Transverse colon (tissue), 4 donors: ENCODE measurements at regions not wholly inside any gene's neighbourhood (a gene's known extent, or its start where the extent isn't known, plus 50 kb on each side); places are given as distances from the start of the nearest gene placed in this dataset.

Experiments
- DNase-seq: peaks from one replicate; pipeline ENCODE4 v3.0.0-alpha.2; 2019
- H3K27ac ChIP-seq, 4 donors: fragments of 200-600 bp; sonication (generic); 2 replicates each; pipeline ENCODE4 v1.5.1; 2016 to 2018; ENCODE audit warnings: inconsistent platforms in 4 of 4
- H3K27me3 ChIP-seq: fragments of 200-600 bp; sonication (generic); 2 replicates; pipeline ENCODE4 v1.5.1; 2017; ENCODE audit warnings: inconsistent platforms
- H3K36me3 ChIP-seq, 4 donors: fragments of 200-600 bp; sonication (generic); 2 replicates each; pipeline ENCODE4 v1.5.1; 2017 to 2019; ENCODE audit warnings: inconsistent platforms in 4 of 4
- H3K4me1 ChIP-seq, 4 donors: fragments of 200-600 bp; sonication (generic); 2 replicates each; pipeline ENCODE4 v1.5.1; 2017 to 2020; ENCODE audit warnings: inconsistent platforms in 4 of 4
- H3K4me3 ChIP-seq, 4 donors: fragments of 200-600 bp; sonication (generic); 1 replicate in 1 of 4; 2 replicates in 3 of 4; pipeline versions ENCODE4 v1.5.1 to v1.6.1; 2017 to 2019; ENCODE audit warnings: inconsistent platforms in 4 of 4
- H3K9me3 ChIP-seq, 2 donors: fragments of 200-600 bp; sonication (generic); 2 replicates each; pipeline ENCODE4 v1.5.1; 2017 to 2019; ENCODE audit warnings: inconsistent platforms in 2 of 2
- EP300 ChIP-seq: sonication (generic); formaldehyde crosslinking; IDR thresholded peaks from one replicate; pipeline ENCODE4 v1.6.1; 2017; ENCODE audit warnings: antibody characterized with exemption, low read depth
- POLR2A ChIP-seq: fragments of 450-650 bp; IDR thresholded peaks from one replicate; pipeline ENCODE4 v1.6.1; 2016; ENCODE audit warnings: antibody characterized with exemption, mild to moderate bottlenecking, moderate library complexity
- POLR2AphosphoS5 ChIP-seq, 3 donors: sonication (generic); formaldehyde crosslinking; IDR thresholded peaks; one replicate each; pipeline ENCODE4 v1.6.1; 2016; ENCODE audit warnings: antibody characterized with exemption in 3 of 3
- WGBS, 2 donors: methylation state at CpG; one replicate each; pipeline ENCODE4 v1.1.5; 2018; ENCODE audit warnings: low coverage in 1 of 2; 5-methylcytosine and 5-hydroxymethylcytosine counted together
- in situ Hi-C, 4 donors: fragments of 200-750 bp; cut with MboI; loops; one replicate each; pipeline versions ENCODE4 v1.15.0 to v1.15.1; 2017; ENCODE audit warnings: low sequenced_read_pairs in 3 of 4, low pct_ligation_motif_present in 1 of 4, low pct_unique_long_range_greater_than_20kb in 1 of 4
- intact Hi-C: fragments of 100-400 bp; cut with DNase I; formaldehyde crosslinking; loops from one replicate; pipeline ENCODE4 v1.15.1; 2023; ENCODE audit warnings: low total_unique reads
- TF ChIP-seq, protein P1 (sequence below), 5 experiments: fragments of 200-600 bp in 3 of 5; fragments of 450-650 bp in 2 of 5; sonication (generic) in 3 of 5; IDR thresholded peaks; 1 replicate in 2 of 5; 2 replicates in 3 of 5; pipeline ENCODE4 v1.5.1; 2016 to 2017; ENCODE audit warnings: antibody characterized with exemption in 5 of 5, inconsistent platforms in 3 of 5, mild to moderate bottlenecking in 2 of 5, moderate library complexity in 1 of 5

DNA sequence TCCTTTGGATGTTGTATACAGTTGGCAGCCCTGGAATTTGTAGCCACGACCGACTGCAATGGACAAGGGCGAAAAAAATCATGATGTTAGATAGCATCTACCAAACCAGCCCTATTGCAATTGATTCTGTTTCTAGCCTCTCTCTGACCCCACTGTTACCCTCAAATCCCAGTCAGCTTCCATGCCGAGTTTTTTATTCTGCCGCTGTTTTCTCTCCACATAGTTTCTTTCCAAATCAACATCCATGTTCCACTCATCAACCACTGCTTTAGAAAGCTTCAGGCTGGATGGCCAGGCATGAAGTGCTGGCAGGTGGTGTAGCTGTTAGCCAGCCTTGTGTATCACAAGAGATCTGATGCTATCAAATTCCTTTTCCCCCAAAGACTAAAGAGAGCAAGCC, 272.8 kb downstream of the FIGN start:
- Histone ChIP-seq H3K4me1 (no peaks in the 10 kb centered on the region), H3K9me3 (no peaks in the 10 kb centered on the region), H3K27me3 (no peaks in the 10 kb centered on the region), H3K4me3 (no peak overlapping the region), H3K27ac (no peak overlapping the region), H3K36me3 (no peaks in the 10 kb centered on the region)
- in situ Hi-C loops = no loop called here
- 83 to 87% methylated on average over 5 of the region's 5 CpGs for WGBS, 2 donors
- intact Hi-C loops = no loop called here
- no peak for DNase-seq
- TF ChIP-seq POLR2AphosphoS5 (IDR thresholded peaks at IDR 0.05) (no peak), EP300 (no peak), POLR2A (no peak)
- TF ChIP-seq, protein P1, sequence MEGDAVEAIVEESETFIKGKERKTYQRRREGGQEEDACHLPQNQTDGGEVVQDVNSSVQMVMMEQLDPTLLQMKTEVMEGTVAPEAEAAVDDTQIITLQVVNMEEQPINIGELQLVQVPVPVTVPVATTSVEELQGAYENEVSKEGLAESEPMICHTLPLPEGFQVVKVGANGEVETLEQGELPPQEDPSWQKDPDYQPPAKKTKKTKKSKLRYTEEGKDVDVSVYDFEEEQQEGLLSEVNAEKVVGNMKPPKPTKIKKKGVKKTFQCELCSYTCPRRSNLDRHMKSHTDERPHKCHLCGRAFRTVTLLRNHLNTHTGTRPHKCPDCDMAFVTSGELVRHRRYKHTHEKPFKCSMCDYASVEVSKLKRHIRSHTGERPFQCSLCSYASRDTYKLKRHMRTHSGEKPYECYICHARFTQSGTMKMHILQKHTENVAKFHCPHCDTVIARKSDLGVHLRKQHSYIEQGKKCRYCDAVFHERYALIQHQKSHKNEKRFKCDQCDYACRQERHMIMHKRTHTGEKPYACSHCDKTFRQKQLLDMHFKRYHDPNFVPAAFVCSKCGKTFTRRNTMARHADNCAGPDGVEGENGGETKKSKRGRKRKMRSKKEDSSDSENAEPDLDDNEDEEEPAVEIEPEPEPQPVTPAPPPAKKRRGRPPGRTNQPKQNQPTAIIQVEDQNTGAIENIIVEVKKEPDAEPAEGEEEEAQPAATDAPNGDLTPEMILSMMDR (IDR thresholded peaks at IDR 0.05) = no peak

DNA sequence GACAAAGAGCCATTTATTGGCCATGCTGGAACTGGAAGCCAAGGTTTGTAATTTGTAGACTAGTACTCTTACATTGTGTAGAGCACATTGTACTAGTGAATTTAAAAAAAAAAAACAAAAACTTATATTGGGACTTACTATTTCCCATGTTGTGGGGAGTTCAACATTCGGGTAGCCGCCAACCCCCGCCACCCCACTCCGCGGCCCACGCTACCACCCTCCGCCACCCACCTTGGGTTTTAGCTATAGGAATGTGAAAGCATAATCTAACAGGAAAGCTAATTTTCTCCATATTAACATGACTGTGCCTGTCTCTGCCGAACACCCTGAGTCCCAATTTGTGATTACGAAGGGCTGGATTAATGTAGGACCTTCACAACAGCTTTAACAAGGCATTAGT, 275.8 kb downstream of the FIGN start:
- intact Hi-C loops (no loop called here), in situ Hi-C loops (no loop called here)
- 96 to 98% methylated on average over 8 to 9 of the region's 9 CpGs for WGBS, 2 donors
- TF ChIP-seq EP300 = no peak
- TF ChIP-seq POLR2A = no peak
- TF ChIP-seq POLR2AphosphoS5 (IDR thresholded peaks at IDR 0.05) = no peak
- TF ChIP-seq, protein P1 (IDR thresholded peaks at IDR 0.05) = no peak
- no peaks in the 10 kb centered on the region for H3K36me3 ChIP-seq
- H3K4me1 ChIP-seq = no peaks in the 10 kb centered on the region
- H3K27me3 ChIP-seq = no peaks in the 10 kb centered on the region
- H3K27ac ChIP-seq = no peak overlapping the region
- DNase-seq = no peak
- H3K9me3 ChIP-seq = no peaks in the 10 kb centered on the region
- no peak overlapping the region for H3K4me3 ChIP-seq

DNA sequence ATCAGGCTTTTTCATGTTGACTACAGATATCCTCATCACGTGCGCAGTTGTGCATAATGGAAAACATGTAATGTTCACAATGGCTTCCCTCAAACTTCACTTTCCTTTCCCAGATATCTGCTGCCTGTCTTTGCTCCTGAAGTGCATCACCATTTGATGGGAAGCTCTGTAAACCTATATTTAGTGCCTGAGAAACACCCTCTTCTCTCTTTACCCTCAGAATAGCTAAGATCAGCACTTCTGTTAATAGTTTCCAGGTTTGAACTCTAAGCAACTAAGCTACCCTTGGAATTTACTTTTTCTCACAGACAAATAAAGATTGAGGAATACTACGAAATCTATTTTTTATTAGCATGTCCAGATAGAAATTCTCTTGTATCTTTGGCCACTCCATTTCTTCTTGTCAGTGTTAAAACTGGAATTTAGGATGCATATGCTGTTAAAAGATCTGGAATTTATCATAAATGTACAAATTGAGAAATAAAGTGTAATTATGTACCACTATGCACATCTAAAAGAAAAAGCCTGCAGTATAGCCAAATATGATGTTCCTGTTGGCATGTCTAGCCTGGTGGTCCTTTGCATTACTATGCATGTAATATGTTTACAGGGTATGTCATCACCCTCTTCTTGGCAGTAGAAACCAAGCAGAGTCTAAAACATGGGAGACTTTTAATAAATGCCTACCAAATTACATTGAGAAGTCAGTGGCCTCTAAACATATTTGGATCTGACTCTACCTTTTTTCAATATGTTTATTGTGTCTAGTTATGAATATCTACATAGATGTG, 278.7 kb downstream of the FIGN start:
- Histone ChIP-seq H3K27ac (no peak overlapping the region), H3K4me1 (no peaks in the 10 kb centered on the region), H3K4me3 (no peak overlapping the region), H3K9me3 (no peaks in the 10 kb centered on the region), H3K36me3 (no peaks in the 10 kb centered on the region), H3K27me3 (no peaks in the 10 kb centered on the region)
- no peak for DNase-seq
- in situ Hi-C loops = no loop called here
- TF ChIP-seq EP300 = no peak
- no peak for TF ChIP-seq POLR2A
- TF ChIP-seq, protein P1 (IDR thresholded peaks at IDR 0.05) = no peak
- TF ChIP-seq POLR2AphosphoS5 (IDR thresholded peaks at IDR 0.05) = no peak
- WGBS, 2 donors = 78 to 87% methylated on average over 3 of the region's 3 CpGs
- intact Hi-C loops = no loop called here

DNA sequence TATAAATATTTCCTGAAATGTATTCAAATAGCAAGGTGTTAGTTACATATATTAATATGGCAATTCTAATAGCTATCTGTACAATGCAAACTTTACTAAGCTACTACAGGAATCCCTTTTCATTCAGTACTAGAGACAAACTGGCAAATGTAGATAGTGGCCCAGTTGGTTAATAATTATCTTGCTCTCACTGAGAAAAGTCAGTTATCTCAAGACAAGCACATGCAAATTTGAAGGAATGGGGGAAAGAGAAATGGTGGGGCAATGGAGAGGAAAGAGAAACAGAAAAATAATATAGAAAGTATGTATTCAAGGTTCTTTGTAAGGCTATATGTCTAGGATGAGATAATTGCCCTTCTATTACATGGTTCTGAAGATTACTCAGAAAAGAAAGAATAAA, 280.0 kb downstream of the FIGN start:
- in situ Hi-C loops (no loop called here), intact Hi-C loops (no loop called here)
- H3K36me3 ChIP-seq = no peaks in the 10 kb centered on the region
- no peak overlapping the region for H3K4me3 ChIP-seq
- no peak for DNase-seq
- no peaks in the 10 kb centered on the region for H3K9me3 ChIP-seq
- no peak overlapping the region for H3K27ac ChIP-seq
- no peak for TF ChIP-seq EP300
- TF ChIP-seq, protein P1 (IDR thresholded peaks at IDR 0.05) = no peak
- no peaks in the 10 kb centered on the region for H3K4me1 ChIP-seq
- H3K27me3 ChIP-seq = no peaks in the 10 kb centered on the region
